MCF 10A (cell line): ENCODE measurements at regions not wholly inside any gene's neighbourhood (a gene's known extent, or its start where the extent isn't known, plus 50 kb on each side); places are given as distances from the start of the nearest gene placed in this dataset.
A peak's percentile ranks its signal among the peaks of the same experiment; 100 is the strongest.

Experiments used
- BruUV-seq: library from RNA; stranded (reverse); fragments of 400-500 nt; replicated peaks from 2 replicates; lab custom pipeline; 2021; lab: Mats Ljungman, UMichigan
- CTCF ChIA-PET: fragments of 300-600 bp; sonication (Branson Sonifier 250); formaldehyde crosslinking; extraction: SDS; loops from one replicate; lab custom pipeline; 2021; ENCODE audit warnings: antibody characterized with exemption, inconsistent platforms; lab: Yijun Ruan, JAX
- POLR2A ChIA-PET: fragments of 300-600, 350-650 bp; sonication (Branson Sonifier 250); formaldehyde crosslinking; extraction: SDS; loops from one replicate; lab custom pipeline; 2020; ENCODE audit warnings: antibody characterized with exemption, inconsistent platforms; lab: Yijun Ruan, JAX
- DNase-seq: peaks from one replicate; pipeline ENCODE4 v3.0.0-alpha.2; 2018; ENCODE audit not compliant: unreplicated experiment
- H3K27ac Mint-ChIP-seq: one replicate; pipeline ENCODE4 v1.8.0; 2022; ENCODE audit warnings: mild to moderate bottlenecking, low read depth, mixed read lengths; ENCODE audit not compliant: unreplicated experiment
- H3K27me3 Mint-ChIP-seq: one replicate; pipeline ENCODE4 v1.8.0; 2022; ENCODE audit warnings: mixed read lengths; ENCODE audit not compliant: insufficient read depth, unreplicated experiment
- H3K36me3 Mint-ChIP-seq: one replicate; pipeline ENCODE4 v1.8.0; 2022; ENCODE audit warnings: mild to moderate bottlenecking, moderate library complexity, mixed read lengths; ENCODE audit not compliant: insufficient read depth, unreplicated experiment
- H3K4me1 Mint-ChIP-seq: one replicate; pipeline ENCODE4 v1.8.0; 2022; ENCODE audit warnings: mixed read lengths; ENCODE audit not compliant: insufficient read depth, unreplicated experiment
- H3K4me3 Mint-ChIP-seq: one replicate; pipeline ENCODE4 v1.8.0; 2022; ENCODE audit warnings: mild to moderate bottlenecking, moderate library complexity, mixed read lengths; ENCODE audit not compliant: unreplicated experiment
- H3K9me3 Mint-ChIP-seq: one replicate; pipeline ENCODE4 v1.8.0; 2022; ENCODE audit warnings: mixed read lengths; ENCODE audit not compliant: unreplicated experiment
- CTCF ChIP-seq: fragments of 200-600 bp; IDR thresholded peaks from one replicate; pipeline ENCODE4 v1.8.0; 2022; ENCODE audit warnings: antibody characterized with exemption, mild to moderate bottlenecking; ENCODE audit not compliant: unreplicated experiment
- intact Hi-C: fragments of 100-400 bp; cut with micrococcal nuclease; formaldehyde crosslinking; loops from 2 replicates; pipeline ENCODE4 v1.14.1; 2022

- intact Hi-C loops = loop anchor here (5.0 to 10.0 kb wide), 2 partner anchors 132 to 151 kb away; no protein-coding TSS in a partner anchor
- BruUV-seq = no TSS peak
- CTCF ChIA-PET = interaction anchor here (0.7 kb wide), 1 partner anchor 522 kb away, joined by 3 read pairs; no protein-coding TSS in a partner anchor
- DNase-seq = no peak
- POLR2A ChIA-PET = interaction anchor here (0.6 to 4.6 kb wide), 5 partner anchors 9 to 686 kb away, joined by 3 to 43 read pairs (median 3); no protein-coding TSS in a partner anchor
- Mint-ChIP-seq H3K4me3 (peak overlapping the region; percentile 48), H3K4me1 (peaks cover 35% of the 10 kb centered on the region), H3K27me3 (no peaks in the 10 kb centered on the region), H3K27ac (no peak overlapping the region), H3K9me3 (peaks cover 7% of the 10 kb centered on the region), H3K36me3 (peaks cover 21% of the 10 kb centered on the region)
- TF ChIP-seq CTCF = no peak
Observed at GRCh38 chr11:122365610-122366360, 249.8 kb upstream of the BLID start.

- intact Hi-C loops = loop anchor here (10.0 kb wide), 1 partner anchor 148 kb away; no protein-coding TSS in a partner anchor
- Mint-ChIP-seq H3K27ac (no peak overlapping the region), H3K36me3 (peaks cover 36% of the 10 kb centered on the region), H3K4me3 (no peak overlapping the region), H3K9me3 (no peaks in the 10 kb centered on the region), H3K4me1 (peaks cover 33% of the 10 kb centered on the region), H3K27me3 (no peaks in the 10 kb centered on the region)
- ChIA-PET CTCF (interaction anchor here (0.7 to 1.1 kb wide), 2 partner anchors 8 to 33 kb away, joined by 3 read pairs; no protein-coding TSS in a partner anchor), POLR2A (no interaction called here)
- DNase-seq = no peak
- BruUV-seq = no TSS peak
- TF ChIP-seq CTCF = no peak
Observed at GRCh38 chr11:122363296-122363695, 247.3 kb upstream of the BLID start.

- no peaks in the 10 kb centered on the region for H3K27me3 Mint-ChIP-seq
- BruUV-seq = no TSS peak
- H3K27ac Mint-ChIP-seq = peak overlapping the region; percentile 16
- ChIA-PET CTCF (interaction anchor here (0.6 to 1.1 kb wide), 3 partner anchors 9 to 147 kb away, joined by 3 to 4 read pairs (median 3); no protein-coding TSS in a partner anchor), POLR2A (interaction anchor here (1.4 kb wide), 1 partner anchor 21 kb away, joined by 6 read pairs; no protein-coding TSS in a partner anchor)
- no peak for TF ChIP-seq CTCF
- H3K36me3 Mint-ChIP-seq = peaks cover 36% of the 10 kb centered on the region
- H3K4me3 Mint-ChIP-seq = no peak overlapping the region
- no peaks in the 10 kb centered on the region for H3K9me3 Mint-ChIP-seq
- peaks cover 25% of the 10 kb centered on the region for H3K4me1 Mint-ChIP-seq
- intact Hi-C loops = loop anchor here (10.0 kb wide), 1 partner anchor 148 kb away; no protein-coding TSS in a partner anchor
- DNase-seq = no peak
Observed at GRCh38 chr11:122362381-122362780, 246.4 kb upstream of the BLID start.

- H3K27me3 Mint-ChIP-seq = no peaks in the 10 kb centered on the region
- H3K27ac Mint-ChIP-seq = no peak overlapping the region
- intact Hi-C loops = loop anchor here (10.0 kb wide), 1 partner anchor 146 kb away; no protein-coding TSS in a partner anchor
- TF ChIP-seq CTCF = no peak
- H3K36me3 Mint-ChIP-seq = peaks cover 43% of the 10 kb centered on the region
- peaks cover 2% of the 10 kb centered on the region for H3K9me3 Mint-ChIP-seq
- H3K4me3 Mint-ChIP-seq = no peak overlapping the region
- DNase-seq = no peak
- peaks cover 16% of the 10 kb centered on the region for H3K4me1 Mint-ChIP-seq
- ChIA-PET POLR2A (no interaction called here), CTCF (interaction anchor here (0.7 kb wide), 1 partner anchor 136 kb away, joined by 3 read pairs; no protein-coding TSS in a partner anchor)
- BruUV-seq = no TSS peak
Observed at GRCh38 chr11:122360875-122361274, 244.9 kb upstream of the BLID start.
